ENCODE measurements at regions not wholly inside any gene's neighbourhood (a gene's known extent, or its start where the extent isn't known, plus 50 kb on each side); places are given as distances from the start of the nearest gene placed in this dataset.

DNA sequence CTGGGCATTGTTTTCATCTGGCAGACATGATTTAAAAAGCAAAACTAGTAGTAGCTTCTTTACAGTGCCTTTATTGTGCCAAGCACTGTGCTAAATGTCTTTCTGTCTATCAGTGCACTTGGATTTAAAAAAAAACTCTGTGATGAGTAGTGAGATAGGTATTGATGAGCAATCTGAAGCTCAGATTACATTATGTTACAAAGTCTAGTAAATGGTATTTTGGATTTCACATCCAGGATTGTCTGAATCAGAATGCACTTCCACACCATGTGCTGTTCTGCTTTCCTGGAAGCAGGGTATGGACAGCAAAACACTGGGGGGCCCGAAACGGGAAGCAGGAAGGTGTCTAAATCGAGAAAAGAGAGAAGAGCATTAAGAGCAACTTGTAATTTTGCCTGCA is 103.4 kb upstream of the CCN2 start:
- intact Hi-C loops (cut with micrococcal nuclease; ENCODE audit: unreplicated experiment), result no loop called here
- 24% methylated on average over 3 of the region's 3 CpGs for WGBS (ENCODE audit: low lambda C conversion rate)
- ChIA-PET POLR2A (no interaction called here), CTCF (ENCODE audit: low intra/inter-chr PET ratio, low total read pairs) (no interaction called here)
- Histone ChIP-seq H4K20me1 (ENCODE audit: insufficient read depth, low read length) (no peaks in the 10 kb centered on the region), H2AFZ (ENCODE audit: low read length) (no peak overlapping the region), H3K27ac (ENCODE audit: extremely low read length, insufficient read depth, low read length) (no peak overlapping the region), H3K9ac (ENCODE audit: insufficient read depth, low read depth, low read length) (no peak overlapping the region), H3K9me3 (ENCODE audit: low read length) (no peaks in the 10 kb centered on the region), H3K4me3 (replicated peaks in 1 of 3; ENCODE audit: insufficient read depth in 1 of 3, low read depth in 2 of 3, low read length in 3 of 3) (no peak overlapping the region), H3K4me1 (ENCODE audit: insufficient read depth, low read length) (0 out of 2 replicates have a peak, but pooled peaks cover 6% of the 10 kb centered on the region), H3K4me2 (ENCODE audit: low read depth, low read length) (no peak overlapping the region), H3K27me3 (ENCODE audit: control insufficient read depth in 1 of 2, insufficient read depth in 2 of 2, low read length in 2 of 2) (no peaks in the 10 kb centered on the region; a peak in 1 of 5 replicates), H3K79me2 (ENCODE audit: insufficient read depth, low read length) (no peaks in the 10 kb centered on the region), H3K36me3 (replicated peaks in 1 of 2; ENCODE audit: control insufficient read depth in 1 of 2, insufficient read depth in 2 of 2, low read length in 2 of 2) (no peaks in the 10 kb centered on the region)
- ATAC-seq (no peak), FAIRE-seq (no peak), DNase-seq (ENCODE audit: low spot score) (no peak)
- in situ Hi-C loops (cut with HindIII; ENCODE audit: extremely low pct_ligation_motif_present, low pct_unique_long_range_greater_than_20kb), result no loop called here
- TF ChIP-seq, protein P1, sequence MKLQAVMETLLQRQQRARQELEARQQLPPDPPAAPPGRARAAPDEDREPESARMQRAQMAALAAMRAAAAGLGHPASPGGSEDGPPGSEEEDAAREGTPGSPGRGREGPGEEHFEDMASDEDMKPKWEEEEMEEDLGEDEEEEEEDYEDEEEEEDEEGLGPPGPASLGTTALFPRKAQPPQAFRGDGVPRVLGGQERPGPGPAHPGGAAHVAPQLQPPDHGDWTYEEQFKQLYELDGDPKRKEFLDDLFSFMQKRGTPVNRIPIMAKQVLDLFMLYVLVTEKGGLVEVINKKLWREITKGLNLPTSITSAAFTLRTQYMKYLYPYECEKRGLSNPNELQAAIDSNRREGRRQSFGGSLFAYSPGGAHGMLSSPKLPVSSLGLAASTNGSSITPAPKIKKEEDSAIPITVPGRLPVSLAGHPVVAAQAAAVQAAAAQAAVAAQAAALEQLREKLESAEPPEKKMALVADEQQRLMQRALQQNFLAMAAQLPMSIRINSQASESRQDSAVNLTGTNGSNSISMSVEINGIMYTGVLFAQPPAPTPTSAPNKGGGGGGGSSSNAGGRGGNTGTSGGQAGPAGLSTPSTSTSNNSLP (IDR thresholded peaks at IDR 0.05; ENCODE audit: low read depth, low read length), result 0 out of 2 replicates have a peak, but pooled peaks have one; percentile 34
- TF ChIP-seq, protein P2, sequence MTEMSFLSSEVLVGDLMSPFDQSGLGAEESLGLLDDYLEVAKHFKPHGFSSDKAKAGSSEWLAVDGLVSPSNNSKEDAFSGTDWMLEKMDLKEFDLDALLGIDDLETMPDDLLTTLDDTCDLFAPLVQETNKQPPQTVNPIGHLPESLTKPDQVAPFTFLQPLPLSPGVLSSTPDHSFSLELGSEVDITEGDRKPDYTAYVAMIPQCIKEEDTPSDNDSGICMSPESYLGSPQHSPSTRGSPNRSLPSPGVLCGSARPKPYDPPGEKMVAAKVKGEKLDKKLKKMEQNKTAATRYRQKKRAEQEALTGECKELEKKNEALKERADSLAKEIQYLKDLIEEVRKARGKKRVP (CRISPR knock-in tag; IDR thresholded peaks at IDR 0.05), result 0 out of 4 replicates have a peak, but pooled peaks of 1 of the 2 experiments have one; percentile 19
- TF ChIP-seq SMAD9 (CRISPR knock-in tag; IDR thresholded peaks at IDR 0.05), result no peak
- no TSS peak for BruUV-seq (replicated peaks)

DNA sequence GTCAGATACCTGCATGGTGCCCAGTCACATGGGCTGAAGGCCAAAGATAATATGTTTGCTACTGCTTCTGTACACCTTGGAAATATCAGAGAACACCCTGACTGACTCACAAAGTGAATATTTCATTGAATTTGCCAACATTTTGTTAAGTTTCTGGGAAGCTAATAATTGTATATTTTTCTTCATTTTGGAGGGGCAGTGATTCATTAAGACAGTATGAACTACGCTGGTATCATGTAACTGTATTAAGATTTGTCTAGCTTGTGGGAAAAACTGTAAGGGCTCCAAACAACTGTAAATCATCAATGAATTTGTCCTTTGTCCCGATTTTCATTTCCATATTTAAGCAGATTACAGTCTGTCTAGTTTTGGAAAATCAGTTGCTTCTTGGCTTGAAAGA is 102.3 kb upstream of the CCN2 start:
- H3K27ac ChIP-seq (ENCODE audit: extremely low read length, insufficient read depth, low read length), result no peak overlapping the region
- no peaks in the 10 kb centered on the region for H3K79me2 ChIP-seq (ENCODE audit: insufficient read depth, low read length)
- no peaks in the 10 kb centered on the region for H4K20me1 ChIP-seq (ENCODE audit: insufficient read depth, low read length)
- CTCF ChIA-PET (ENCODE audit: low intra/inter-chr PET ratio, low total read pairs), result no interaction called here
- H3K9me3 ChIP-seq (ENCODE audit: low read length), result peaks cover under 1% of the 10 kb centered on the region; the same call in 1 of the 2 replicates
- 17% methylated on average over 2 of the region's 2 CpGs for WGBS (ENCODE audit: low lambda C conversion rate)
- 0 out of 2 replicates have a peak, but pooled peaks cover 6% of the 10 kb centered on the region for H3K4me1 ChIP-seq (ENCODE audit: insufficient read depth, low read length)
- no peak overlapping the region for H3K9ac ChIP-seq (ENCODE audit: insufficient read depth, low read depth, low read length)
- ATAC-seq (no peak), FAIRE-seq (no peak), DNase-seq (ENCODE audit: low spot score) (no peak)
- H3K27me3 ChIP-seq (ENCODE audit: control insufficient read depth in 1 of 2, insufficient read depth in 2 of 2, low read length in 2 of 2), result no peaks in the 10 kb centered on the region; a peak in 1 of 5 replicates
- in situ Hi-C loops (cut with HindIII; ENCODE audit: extremely low pct_ligation_motif_present, low pct_unique_long_range_greater_than_20kb) (no loop called here), intact Hi-C loops (cut with micrococcal nuclease; ENCODE audit: unreplicated experiment) (no loop called here)
- no peaks in the 10 kb centered on the region for H3K36me3 ChIP-seq (replicated peaks in 1 of 2; ENCODE audit: control insufficient read depth in 1 of 2, insufficient read depth in 2 of 2, low read length in 2 of 2)
- POLR2A ChIA-PET, result no interaction called here
- no peak overlapping the region for H3K4me3 ChIP-seq (replicated peaks in 1 of 3; ENCODE audit: insufficient read depth in 1 of 3, low read depth in 2 of 3, low read length in 3 of 3)
- no TSS peak for BruUV-seq (replicated peaks)
- H3K4me2 ChIP-seq (ENCODE audit: low read depth, low read length), result no peak overlapping the region
- no peak overlapping the region for H2AFZ ChIP-seq (ENCODE audit: low read length)
- TF ChIP-seq ZNF619 (CRISPR knock-in tag; IDR thresholded peaks at IDR 0.05) (no peak), ZFP36L1 (CRISPR knock-in tag; IDR thresholded peaks at IDR 0.05) (no peak), ZNF44 (CRISPR knock-in tag; IDR thresholded peaks at IDR 0.05) (no peak), PHF8 (CRISPR knock-in tag; IDR thresholded peaks at IDR 0.05) (no peak), ZNF570 (CRISPR knock-in tag; IDR thresholded peaks at IDR 0.05; ENCODE audit: borderline replicate concordance) (no peak), ZNF343 (CRISPR knock-in tag; IDR thresholded peaks at IDR 0.05) (no peak), AHR (CRISPR knock-in tag; IDR thresholded peaks at IDR 0.05) (no peak), RAD51 (IDR thresholded peaks at IDR 0.05; ENCODE audit: borderline replicate concordance) (no peak)
- TF ChIP-seq, protein P2 (CRISPR knock-in tag; IDR thresholded peaks at IDR 0.05), result no peak
- TF ChIP-seq, protein P3, sequence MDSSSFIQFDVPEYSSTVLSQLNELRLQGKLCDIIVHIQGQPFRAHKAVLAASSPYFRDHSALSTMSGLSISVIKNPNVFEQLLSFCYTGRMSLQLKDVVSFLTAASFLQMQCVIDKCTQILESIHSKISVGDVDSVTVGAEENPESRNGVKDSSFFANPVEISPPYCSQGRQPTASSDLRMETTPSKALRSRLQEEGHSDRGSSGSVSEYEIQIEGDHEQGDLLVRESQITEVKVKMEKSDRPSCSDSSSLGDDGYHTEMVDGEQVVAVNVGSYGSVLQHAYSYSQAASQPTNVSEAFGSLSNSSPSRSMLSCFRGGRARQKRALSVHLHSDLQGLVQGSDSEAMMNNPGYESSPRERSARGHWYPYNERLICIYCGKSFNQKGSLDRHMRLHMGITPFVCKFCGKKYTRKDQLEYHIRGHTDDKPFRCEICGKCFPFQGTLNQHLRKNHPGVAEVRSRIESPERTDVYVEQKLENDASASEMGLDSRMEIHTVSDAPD (CRISPR knock-in tag; IDR thresholded peaks at IDR 0.05), result no peak
- TF ChIP-seq, protein P4, sequence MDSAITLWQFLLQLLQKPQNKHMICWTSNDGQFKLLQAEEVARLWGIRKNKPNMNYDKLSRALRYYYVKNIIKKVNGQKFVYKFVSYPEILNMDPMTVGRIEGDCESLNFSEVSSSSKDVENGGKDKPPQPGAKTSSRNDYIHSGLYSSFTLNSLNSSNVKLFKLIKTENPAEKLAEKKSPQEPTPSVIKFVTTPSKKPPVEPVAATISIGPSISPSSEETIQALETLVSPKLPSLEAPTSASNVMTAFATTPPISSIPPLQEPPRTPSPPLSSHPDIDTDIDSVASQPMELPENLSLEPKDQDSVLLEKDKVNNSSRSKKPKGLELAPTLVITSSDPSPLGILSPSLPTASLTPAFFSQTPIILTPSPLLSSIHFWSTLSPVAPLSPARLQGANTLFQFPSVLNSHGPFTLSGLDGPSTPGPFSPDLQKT (CRISPR knock-in tag; IDR thresholded peaks at IDR 0.05; ENCODE audit: borderline replicate concordance), result no peak

Measured in HepG2 (cell line).